T47D (cell line): ENCODE measurements at regions not wholly inside any gene's neighbourhood (a gene's known extent, or its start where the extent isn't known, plus 50 kb on each side); places are given as distances from the start of the nearest gene placed in this dataset.

ENCODE experiments used
- DNase-seq, 2 experiments: peaks; one replicate each; pipeline versions ENCODE4 v3.0.0 to v3.0.0-alpha.2; 2011 to 2012; ENCODE audit warnings: low read depth in 1 of 2, low spot score in 1 of 2
- JUND ChIP-seq: IDR thresholded peaks from 2 replicates; pipeline ENCODE4 v1.6.1; 2012; ENCODE audit warnings: low read depth
- in situ Hi-C: cut with HindIII; loops from 2 replicates; pipeline ENCODE4 v1.10.0; 2016; ENCODE audit warnings: low sequenced_read_pairs, low pct_unique_long_range_greater_than_20kb

DNA sequence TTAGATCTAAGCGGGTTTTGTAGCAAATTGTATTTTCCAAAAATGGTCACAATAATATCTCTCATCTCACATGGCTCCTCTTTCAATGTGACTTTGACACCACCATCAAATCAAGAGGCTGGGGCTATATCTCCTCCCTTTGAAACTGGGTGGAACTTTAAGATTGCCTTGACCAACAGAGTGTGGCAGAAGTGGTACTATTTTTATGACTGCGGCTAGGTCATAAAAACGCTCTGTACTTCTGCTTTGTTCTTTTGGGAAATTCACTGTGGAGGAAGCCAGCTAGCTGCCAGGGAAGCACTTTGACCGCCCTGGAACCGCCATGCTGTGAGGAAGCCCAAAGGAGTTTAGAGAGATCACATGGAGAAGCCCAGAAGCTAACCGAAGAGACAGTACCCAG, 50.7 kb upstream of the ACOT11 start:
- DNase-seq, result no peak
- no peak for TF ChIP-seq JUND
- in situ Hi-C loops, result no loop called here

GRCh38 chr1:54495954-54496353, 52.1 kb upstream of the ACOT11 start:
- DNase-seq, result no peak
- TF ChIP-seq JUND, result no peak
- in situ Hi-C loops, result no loop called here

DNA sequence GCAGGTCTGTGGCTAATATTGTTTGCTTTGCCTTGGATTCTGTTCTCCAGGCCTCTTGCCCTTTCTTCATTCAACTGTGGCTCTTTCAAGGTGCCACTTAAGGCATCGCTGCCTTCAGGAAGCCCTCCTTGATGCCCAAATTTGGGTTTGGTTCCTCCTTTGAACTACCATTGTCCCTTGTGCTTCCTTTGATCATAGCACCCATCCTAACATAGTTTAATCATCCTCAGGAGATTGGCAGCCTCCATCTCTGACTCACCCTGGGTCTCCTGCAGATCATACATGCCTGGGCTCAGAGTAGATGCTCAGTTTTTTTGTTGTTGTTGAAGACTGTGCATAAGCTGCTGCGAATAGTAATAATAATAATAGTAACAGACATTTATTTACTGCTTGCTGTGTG, 54.4 kb upstream of the ACOT11 start:
- TF ChIP-seq JUND, result no peak
- no peak for DNase-seq
- in situ Hi-C loops, result no loop called here

DNA sequence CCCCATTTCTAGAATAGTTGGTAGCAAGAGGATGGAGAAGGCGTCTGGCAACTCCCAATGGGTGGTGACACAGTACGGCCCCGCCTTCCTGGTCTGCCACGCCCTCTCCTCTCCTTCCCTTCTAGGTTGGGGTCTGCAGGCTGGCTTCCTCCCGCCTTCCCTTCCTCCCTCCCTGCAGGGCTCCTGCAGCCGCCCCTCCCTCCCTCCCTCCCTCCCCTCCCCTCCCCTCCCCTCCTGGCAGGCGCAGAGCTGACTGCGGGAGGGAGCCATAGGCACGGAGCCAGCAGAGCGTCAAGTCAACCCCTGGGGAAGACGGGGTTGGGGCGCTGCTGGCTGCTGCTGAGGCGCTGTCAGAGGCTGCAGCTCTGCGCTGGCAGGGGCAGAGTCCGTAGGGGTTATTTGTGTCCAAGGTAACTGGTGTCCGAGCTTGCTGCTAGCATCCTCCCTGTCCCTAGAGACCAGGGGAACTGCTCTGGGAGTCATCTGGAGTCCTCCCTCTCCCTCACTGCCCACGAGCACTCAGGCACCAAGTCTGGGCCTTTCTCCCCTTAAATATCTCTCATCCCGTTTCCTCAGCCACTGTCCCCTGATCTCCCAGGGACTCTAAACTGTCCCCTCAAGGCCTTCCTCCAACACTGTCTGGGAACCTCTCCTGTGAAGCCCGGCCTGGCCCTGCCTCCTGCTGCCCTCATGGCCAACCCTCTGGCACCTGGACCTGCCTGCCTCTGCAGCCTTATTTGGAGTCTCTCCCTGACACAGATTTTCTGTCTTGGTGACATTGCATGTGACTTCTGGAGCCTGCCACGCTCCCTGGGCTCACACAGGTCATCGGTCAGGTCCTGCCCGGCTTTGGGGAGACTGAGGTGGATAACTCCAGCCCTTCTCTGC, 57.4 kb upstream of the ACOT11 start:
- in situ Hi-C loops, result no loop called here
- no peak for TF ChIP-seq JUND
- no peak for DNase-seq

DNA sequence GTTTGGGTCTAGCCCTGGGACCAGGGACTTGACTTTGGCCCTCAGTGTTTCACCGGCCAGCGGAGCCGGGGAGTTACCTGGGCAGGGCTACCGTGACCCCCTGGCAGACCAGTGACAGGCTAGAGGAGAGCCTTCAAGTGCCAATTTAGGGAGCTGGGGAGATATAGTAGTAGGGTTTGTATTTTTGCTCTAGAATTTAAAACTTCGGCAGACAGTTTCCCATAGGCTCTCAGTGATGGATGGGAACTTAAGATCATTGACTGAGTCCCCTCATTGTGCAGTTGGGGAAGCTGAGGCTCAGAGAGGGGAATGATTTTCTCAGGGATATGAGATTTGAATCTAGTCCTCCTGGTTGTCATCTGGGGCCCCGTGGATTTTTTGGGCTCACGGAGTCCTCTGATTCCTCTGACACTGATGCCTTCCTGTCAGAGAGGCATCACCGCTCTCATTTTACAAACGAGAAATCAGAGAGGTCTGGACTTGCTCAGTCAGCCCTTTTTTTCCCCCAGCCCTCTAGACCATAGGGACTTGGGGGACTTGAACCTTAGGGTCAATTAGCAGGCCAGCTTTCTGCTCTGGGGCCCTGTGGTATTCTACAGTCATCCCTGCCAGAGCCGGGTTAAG, 58.3 kb upstream of the ACOT11 start:
- in situ Hi-C loops, result no loop called here
- DNase-seq, result no peak
- TF ChIP-seq JUND, result no peak

DNA sequence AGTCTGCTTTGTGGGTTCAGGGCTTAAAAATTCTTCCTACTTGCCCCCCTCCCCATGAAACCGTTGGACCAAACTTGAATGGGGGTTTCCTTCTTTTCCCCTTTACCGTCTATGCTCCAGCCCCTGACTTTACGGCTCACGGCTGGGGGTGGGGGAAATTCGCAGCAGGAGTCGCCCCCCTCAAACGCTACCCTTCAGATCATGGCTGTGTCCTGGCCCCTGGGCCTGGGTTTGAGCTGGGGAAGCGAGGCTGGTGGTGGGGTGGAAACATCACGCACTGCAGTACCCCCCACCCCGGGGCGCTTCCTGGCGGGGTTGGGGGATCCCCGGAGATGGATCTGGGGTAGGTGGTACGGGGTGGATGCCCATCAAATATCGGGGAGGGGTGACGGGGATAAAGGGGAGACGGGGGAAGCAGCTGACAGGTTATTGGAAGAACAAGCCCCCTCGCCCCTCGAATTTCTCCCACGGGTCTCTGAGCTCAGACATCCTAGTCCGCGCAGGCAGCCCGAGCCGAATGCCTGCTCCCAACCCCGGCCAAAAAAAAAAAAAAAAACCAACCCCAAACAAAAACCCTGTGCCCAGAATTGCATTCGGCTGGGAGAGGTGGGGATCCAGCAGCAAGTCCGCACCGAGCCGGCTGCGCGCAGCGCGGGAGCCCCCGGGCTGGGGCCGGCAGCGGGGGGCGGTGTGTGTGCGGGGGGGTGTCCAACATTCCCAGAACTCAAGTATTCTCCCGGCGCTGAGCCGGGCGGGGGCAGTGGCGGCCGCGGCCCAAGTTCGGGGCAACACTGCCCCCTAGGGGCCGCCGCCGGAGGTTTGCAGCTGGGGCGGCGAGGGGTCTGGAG, 59.0 kb upstream of the ACOT11 start:
- in situ Hi-C loops, result no loop called here
- no peak for TF ChIP-seq JUND
- peak; percentile 72 to 85 for DNase-seq

- TF ChIP-seq JUND, result no peak
- DNase-seq, result peak; percentile 85 to 90
- in situ Hi-C loops, result no loop called here
These were observed 59.8 kb upstream of the ACOT11 start for GRCh38 chr1:54488065-54488750.

GRCh38 chr1:54487571-54488050, 60.4 kb upstream of the ACOT11 start:
- in situ Hi-C loops, result no loop called here
- no peak for TF ChIP-seq JUND
- DNase-seq, result peak; percentile 20 to 23

GRCh38 chr1:54486907-54487306, 61.1 kb upstream of the ACOT11 start:
- TF ChIP-seq JUND, result no peak
- no peak for DNase-seq
- in situ Hi-C loops, result no loop called here

DNA sequence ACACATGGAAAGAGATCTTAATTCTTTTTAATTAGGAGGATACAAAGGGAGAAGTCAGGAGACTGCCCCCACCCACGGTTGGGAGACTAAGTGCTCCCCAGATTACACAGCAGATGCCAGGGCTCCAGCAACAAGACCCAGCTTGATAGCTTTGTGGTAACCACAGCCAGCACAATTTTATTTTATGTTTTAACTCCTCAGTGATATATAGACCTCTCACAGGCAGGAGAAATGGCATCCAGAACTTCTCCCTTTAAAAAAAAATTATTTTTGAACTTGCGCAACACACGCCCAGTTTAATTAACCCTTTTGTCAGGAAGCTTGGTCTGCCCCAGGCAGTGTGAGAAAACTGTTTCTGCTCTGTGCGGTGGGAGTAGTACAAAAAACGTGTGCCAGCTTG, 62.6 kb upstream of the ACOT11 start:
- in situ Hi-C loops, result no loop called here
- TF ChIP-seq JUND, result no peak
- no peak for DNase-seq

DNA sequence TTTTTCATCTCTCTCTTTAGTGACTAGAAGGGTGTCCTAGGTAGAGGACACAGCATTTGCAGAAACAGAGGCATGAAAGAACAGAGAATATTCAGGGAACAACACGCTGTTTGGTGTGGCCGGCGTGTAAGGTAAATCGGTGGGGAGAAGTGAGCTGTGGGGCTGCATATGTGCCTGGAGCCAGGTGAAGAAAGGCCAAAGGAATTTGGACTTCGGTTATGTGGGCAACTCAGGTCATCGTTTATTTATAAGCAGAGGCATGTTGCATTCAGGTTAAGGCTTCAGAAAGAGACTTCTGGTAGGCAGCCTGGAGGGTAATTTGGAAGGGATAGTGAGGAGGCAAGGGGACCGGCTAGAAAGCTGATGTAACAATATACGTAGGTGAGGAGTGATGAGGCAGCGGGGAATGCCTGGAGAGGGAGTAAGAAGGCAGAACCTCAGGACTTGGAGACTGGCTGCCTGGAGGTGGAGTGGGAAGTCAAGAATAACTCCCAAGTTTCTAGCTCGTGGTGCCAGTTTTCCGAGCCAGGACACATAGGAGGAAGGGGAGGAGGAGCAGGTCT, 64.1 kb upstream of the ACOT11 start:
- in situ Hi-C loops, result no loop called here
- no peak for TF ChIP-seq JUND
- DNase-seq, result no peak
